Pancreas (tissue), 10 donors: ENCODE measurements at regions not wholly inside any gene's neighbourhood (a gene's known extent, or its start where the extent isn't known, plus 50 kb on each side); places are given as distances from the start of the nearest gene placed in this dataset.

Source experiments
- ATAC-seq, 4 donors: fragments of 200-7000 bp; cut with Tn5 transposase; one replicate each; pipeline versions ENCODE4 v1.8.0 to v1.9.1; 2020; ENCODE audit warnings: mild to moderate bottlenecking in 4 of 4, moderate library complexity in 4 of 4
- DNase-seq, 6 donors: peaks; one replicate each; pipeline ENCODE4 v3.0.0-alpha.2; 2020
- FAIRE-seq: peaks from 2 replicates; lab custom pipeline; 2012; peaks lifted over from hg19 to GRCh38; lab: Jason Lieb, UNC
- H3K27ac ChIP-seq, 4 donors: fragments of 200-600 bp; sonication (generic); 1 replicate in 3 of 4; 2 replicates in 1 of 4; pipeline versions ENCODE4 v1.5.0 to v1.8.0; 2020
- H3K27me3 ChIP-seq, 4 donors: fragments of 200-600 bp; one replicate each; pipeline ENCODE4 v1.8.0; 2021
- H3K36me3 ChIP-seq, 3 donors: fragments of 200-600 bp; sonication (generic) in 1 of 3; one replicate each; pipeline versions ENCODE4 v1.5.0 to v1.8.0; 2020 to 2021
- H3K4me1 ChIP-seq, 3 donors: fragments of 200-600 bp; one replicate each; pipeline ENCODE4 v1.8.0; 2021
- H3K4me3 ChIP-seq, 4 donors: fragments of 200-600 bp; sonication (generic) in 2 of 4; one replicate each; pipeline versions ENCODE4 v1.5.0 to v1.8.0; 2020 to 2021
- H3K9me3 ChIP-seq, 4 donors: fragments of 200-600 bp; one replicate each; pipeline ENCODE4 v1.8.0; 2021
- CTCF ChIP-seq, 4 donors: fragments of 200-600 bp; sonication (generic) in 3 of 4; IDR thresholded peaks; one replicate each; pipeline versions ENCODE4 v1.5.0 to v1.8.0; 2021; ENCODE audit warnings: antibody characterized with exemption in 4 of 4
- WGBS, 2 donors: extraction: QIAGEN DNeasy Blood & Tissue Kit; methylation state at CpG; one replicate each; pipeline ENCODE4 v1.1.7; 2013; 5-methylcytosine and 5-hydroxymethylcytosine counted together
- intact Hi-C, 3 donors: fragments of 100-400 bp; cut with DNase I; formaldehyde crosslinking; loops; one replicate each; pipeline versions ENCODE4 v1.11.1 to v1.14.2; 2022
- donor health status: healthy with polysubstance abuse.
- donor health status: DM: no; HTN: no; CAD: no; lungs with moderate emphysema.
- donor health status: DM: no; HTN: no; CAD: no.
- donor health status: control.
- donor health status: control.
- donor health status: Bipolar disorder and iron deficiency.
- donor health status: DM: yes; HTN: yes; CAD: no.
- donor health status: DM: no; HTN: no; CAD: no.
- donor health status: DM: no; HTN: no; CAD: no.
- donor health status: DM: yes; HTN: yes; CAD: no.

DNA sequence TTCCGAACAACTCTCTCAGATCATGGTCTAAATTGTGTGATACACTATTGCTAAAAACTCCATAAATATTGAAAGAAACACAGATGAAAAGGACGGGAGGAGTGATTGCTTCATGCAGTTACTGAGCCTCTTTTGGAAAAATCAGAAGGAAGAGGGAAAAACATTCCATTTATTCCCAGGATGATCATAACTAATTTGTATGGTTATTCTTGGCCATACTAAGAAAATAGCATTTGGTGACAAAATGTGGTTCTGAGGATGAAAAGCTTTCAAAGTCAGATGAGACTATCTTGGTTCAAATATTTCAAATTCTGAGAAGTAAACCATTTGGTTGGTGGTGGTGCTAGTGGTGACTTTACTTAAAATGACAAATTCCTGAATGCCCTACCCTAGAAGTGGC, 305.4 kb upstream of the LDB2 start:
- no peak for DNase-seq
- no peak for ATAC-seq
- Histone ChIP-seq H3K27me3 (no peaks in the 10 kb centered on the region), H3K4me1 (no peaks in the 10 kb centered on the region), H3K27ac (no peak overlapping the region), H3K4me3 (no peak overlapping the region), H3K36me3 (no peaks in the 10 kb centered on the region), H3K9me3 (no peaks in the 10 kb centered on the region)
- TF ChIP-seq CTCF (IDR thresholded peaks at IDR 0.05): no peak
- FAIRE-seq: no peak
- intact Hi-C loops: no loop called here
- 42 to 64% methylated on average over 2 of the region's 2 CpGs for WGBS, 2 donors

GRCh38 chr4:17197070-17197469, 298.6 kb upstream of the LDB2 start:
- intact Hi-C loops: no loop called here
- DNase-seq (no peak), FAIRE-seq (no peak), ATAC-seq (no peak)
- no peaks in the 10 kb centered on the region for H3K36me3 ChIP-seq
- no peak overlapping the region for H3K4me3 ChIP-seq
- H3K9me3 ChIP-seq: no peaks in the 10 kb centered on the region
- H3K27ac ChIP-seq: no peak overlapping the region
- TF ChIP-seq CTCF (IDR thresholded peaks at IDR 0.05): no peak
- H3K4me1 ChIP-seq: no peaks in the 10 kb centered on the region
- WGBS, 2 donors: 88 to 93% methylated on average over 4 of the region's 4 CpGs
- H3K27me3 ChIP-seq: no peaks in the 10 kb centered on the region

DNA sequence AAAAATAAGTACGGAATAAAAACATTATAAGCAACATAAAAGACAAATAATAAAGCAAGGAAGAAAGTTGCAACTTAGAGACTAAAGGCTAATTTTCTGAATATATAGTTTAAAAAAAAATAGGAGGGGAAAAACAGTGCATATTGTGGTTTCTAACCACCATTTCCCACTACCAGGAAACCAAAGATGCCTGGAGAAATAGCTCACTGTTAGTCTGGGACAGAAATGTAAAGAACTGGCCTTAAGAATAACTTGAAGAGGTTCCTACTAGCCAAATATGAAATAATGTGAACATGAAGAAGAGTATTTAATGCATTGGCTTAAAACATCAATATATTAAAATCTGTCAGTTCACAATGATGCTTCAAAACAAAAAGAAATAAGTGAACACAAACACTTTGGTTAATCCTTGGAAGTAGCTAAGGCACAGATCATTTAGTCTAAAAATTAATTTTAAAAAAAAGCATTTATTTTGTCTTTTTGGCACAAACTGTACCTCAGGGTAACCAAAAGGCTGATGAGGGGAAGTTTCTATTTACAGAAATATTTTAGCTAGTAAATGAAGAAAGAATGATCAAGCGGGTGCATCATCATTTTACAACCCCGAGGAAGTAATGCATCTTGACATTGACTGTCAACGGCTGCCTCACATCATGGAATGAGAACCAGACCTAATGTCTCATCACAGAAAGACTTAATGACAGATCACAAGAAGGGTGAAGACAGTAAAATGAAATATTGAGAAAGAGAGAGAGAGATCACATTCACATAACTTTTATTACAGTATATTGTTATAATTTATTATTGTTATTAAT, 297.2 kb upstream of the LDB2 start:
- no peak for DNase-seq
- WGBS, 2 donors: 64 to 81% methylated on average over 4 of the region's 4 CpGs

DNA sequence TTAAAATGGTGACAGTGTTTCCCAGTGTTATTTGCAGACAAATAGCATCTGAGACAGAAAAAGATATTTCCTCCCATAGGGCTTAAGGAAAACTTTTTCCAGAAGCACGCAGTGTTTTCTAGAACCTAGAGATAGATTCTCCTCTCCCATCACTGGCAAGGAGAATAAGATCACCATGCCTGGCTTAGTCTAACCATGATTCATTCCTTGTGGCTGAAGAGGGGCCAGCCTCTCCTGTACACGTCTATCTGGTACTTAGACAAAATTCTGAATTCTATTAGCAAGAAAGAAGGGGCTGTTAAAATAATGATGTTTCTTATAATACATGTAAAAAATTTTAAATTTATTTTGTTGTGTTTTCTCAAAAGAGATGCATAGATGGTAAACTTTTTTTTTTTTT, 296.1 kb upstream of the LDB2 start:
- FAIRE-seq (no peak), ATAC-seq (no peak), DNase-seq (no peak)
- TF ChIP-seq CTCF (IDR thresholded peaks at IDR 0.05): no peak
- Histone ChIP-seq H3K4me1 (no peaks in the 10 kb centered on the region), H3K4me3 (no peak overlapping the region), H3K27me3 (no peaks in the 10 kb centered on the region), H3K27ac (no peak overlapping the region), H3K36me3 (no peaks in the 10 kb centered on the region), H3K9me3 (no peaks in the 10 kb centered on the region)
- intact Hi-C loops: no loop called here
- 38 to 50% methylated on average over 2 of the region's 2 CpGs for WGBS, 2 donors

More for the DNA sequence above, 297.2 kb upstream of the LDB2 start:
- Histone ChIP-seq H3K4me3 (no peak overlapping the region), H3K9me3 (no peaks in the 10 kb centered on the region), H3K27ac (no peak overlapping the region), H3K36me3 (no peaks in the 10 kb centered on the region), H3K4me1 (no peaks in the 10 kb centered on the region), H3K27me3 (no peaks in the 10 kb centered on the region)
- FAIRE-seq: no peak
- intact Hi-C loops: no loop called here
- TF ChIP-seq CTCF (IDR thresholded peaks at IDR 0.05): no peak
- no peak for ATAC-seq

DNA sequence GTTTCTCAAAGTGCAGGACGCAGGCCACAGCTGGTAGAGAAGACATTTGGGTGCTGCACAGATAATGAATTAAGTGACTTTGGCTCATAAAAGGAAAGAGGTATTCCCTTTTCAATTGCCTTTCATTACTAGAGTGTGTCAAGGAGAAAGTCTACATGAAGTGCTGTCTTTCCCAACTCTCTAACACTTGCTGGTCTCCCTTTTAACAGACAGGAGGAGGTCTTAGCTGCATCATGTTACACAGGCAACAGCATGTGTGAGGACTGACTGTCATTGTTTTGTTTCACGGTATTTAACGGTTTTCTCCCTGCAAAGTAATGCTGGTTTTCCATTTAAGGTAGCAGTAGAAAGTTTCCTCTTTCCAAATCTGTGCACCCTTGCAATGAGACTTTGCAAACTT, 291.3 kb upstream of the LDB2 start:
- intact Hi-C loops: loop anchor here in 1 of 3 donors (5.0 kb wide), 1 partner anchor 277 kb away; no protein-coding TSS in a partner anchor
- H3K4me3 ChIP-seq: no peak overlapping the region
- ATAC-seq: no peak
- no peaks in the 10 kb centered on the region for H3K9me3 ChIP-seq
- peaks cover 0 to 4% (median 0%) of the 10 kb centered on the region in 4 donors for H3K27me3 ChIP-seq
- 55 to 56% methylated on average over 3 of the region's 3 CpGs for WGBS, 2 donors
- no peaks in the 10 kb centered on the region for H3K4me1 ChIP-seq
- no peak for DNase-seq
- no peak overlapping the region for H3K27ac ChIP-seq
- no peak for FAIRE-seq
- no peaks in the 10 kb centered on the region for H3K36me3 ChIP-seq
- TF ChIP-seq CTCF (IDR thresholded peaks at IDR 0.05): no peak
